ENCODE measurements at regions not wholly inside any gene's neighbourhood (a gene's known extent, or its start where the extent isn't known, plus 50 kb on each side); places are given as distances from the start of the nearest gene placed in this dataset.
"Not testable (repeated sequence)": the region's sequence is repeated elsewhere in the genome, so short reads cannot be mapped to it uniquely, and the experiment has no call there.

GRCh38 chr5:164518067-164518740, 1012.8 kb downstream of the MAT2B start:
- no peak for DNase-seq
- H3K9me3 Mint-ChIP-seq (ENCODE audit: insufficient read depth), result peaks cover 11% of the 10 kb centered on the region

GRCh38 chr5:164518741-164519080, 1013.3 kb downstream of the MAT2B start:
- no peak overlapping the region for H3K27ac Mint-ChIP-seq
- ChIA-PET POLR2A (no interaction called here), CTCF (no interaction called here)
- no peaks in the 10 kb centered on the region for H3K27me3 Mint-ChIP-seq (ENCODE audit: low read depth)
- no peaks in the 10 kb centered on the region for H3K4me1 Mint-ChIP-seq (ENCODE audit: low read depth)
- DNase-seq (no peak), ATAC-seq (no peak)
- peaks cover 11% of the 10 kb centered on the region for H3K9me3 Mint-ChIP-seq (ENCODE audit: insufficient read depth)
- H3K4me3 Mint-ChIP-seq, result no peak overlapping the region
- no peaks in the 10 kb centered on the region for H3K36me3 Mint-ChIP-seq (ENCODE audit: low read depth)

More at GRCh38 chr5:164518067-164518740, 1012.8 kb downstream of the MAT2B start:
- ChIA-PET CTCF (no interaction called here), POLR2A (no interaction called here)
- H3K4me1 Mint-ChIP-seq (ENCODE audit: low read depth), result no peaks in the 10 kb centered on the region
- H3K27ac Mint-ChIP-seq, result no peak overlapping the region
- no peaks in the 10 kb centered on the region for H3K36me3 Mint-ChIP-seq (ENCODE audit: low read depth)
- H3K27me3 Mint-ChIP-seq (ENCODE audit: low read depth), result no peaks in the 10 kb centered on the region
- no peak for ATAC-seq
- no peak overlapping the region for H3K4me3 Mint-ChIP-seq

- DNase-seq (no peak), ATAC-seq (no peak)
- ChIA-PET CTCF (no interaction called here), POLR2A (no interaction called here)
- H3K4me3 Mint-ChIP-seq, result no peak overlapping the region
- no peaks in the 10 kb centered on the region for H3K4me1 Mint-ChIP-seq (ENCODE audit: low read depth)
- H3K36me3 Mint-ChIP-seq (ENCODE audit: low read depth), result no peaks in the 10 kb centered on the region
- no peaks in the 10 kb centered on the region for H3K9me3 Mint-ChIP-seq (ENCODE audit: insufficient read depth)
- no peak overlapping the region for H3K27ac Mint-ChIP-seq
- no peaks in the 10 kb centered on the region for H3K27me3 Mint-ChIP-seq (ENCODE audit: low read depth)
These were observed 1026.9 kb downstream of the MAT2B start for GRCh38 chr5:164532235-164532900.

- ATAC-seq; H3K36me3 Mint-ChIP-seq (ENCODE audit: low read depth); CTCF ChIA-PET; POLR2A ChIA-PET; H3K4me1 Mint-ChIP-seq (ENCODE audit: low read depth); H3K27me3 Mint-ChIP-seq (ENCODE audit: low read depth); H3K9me3 Mint-ChIP-seq (ENCODE audit: insufficient read depth); DNase-seq; H3K4me3 Mint-ChIP-seq; H3K27ac Mint-ChIP-seq: not testable (repeated sequence)
These were observed 1028.0 kb downstream of the MAT2B start for GRCh38 chr5:164533426-164533825.

- Mint-ChIP-seq H3K27ac (no peak overlapping the region), H3K27me3 (ENCODE audit: low read depth) (no peaks in the 10 kb centered on the region), H3K36me3 (ENCODE audit: low read depth) (no peaks in the 10 kb centered on the region), H3K4me3 (no peak overlapping the region), H3K9me3 (ENCODE audit: insufficient read depth) (no peaks in the 10 kb centered on the region), H3K4me1 (ENCODE audit: low read depth) (no peaks in the 10 kb centered on the region)
- POLR2A ChIA-PET, result no interaction called here
- ATAC-seq (no peak), DNase-seq (no peak)
- CTCF ChIA-PET, result no interaction called here
These were observed 1034.8 kb downstream of the MAT2B start for GRCh38 chr5:164540174-164540573.

GRCh38 chr5:164545507-164545906, 1040.1 kb downstream of the MAT2B start:
- no peak overlapping the region for H3K27ac Mint-ChIP-seq
- POLR2A ChIA-PET, result no interaction called here
- H3K9me3 Mint-ChIP-seq (ENCODE audit: insufficient read depth), result no peaks in the 10 kb centered on the region

GRCh38 chr5:164553851-164554250, 1048.4 kb downstream of the MAT2B start:
- Mint-ChIP-seq H3K4me3 (no peak overlapping the region), H3K4me1 (ENCODE audit: low read depth) (no peaks in the 10 kb centered on the region), H3K27ac (no peak overlapping the region), H3K9me3 (ENCODE audit: insufficient read depth) (peaks cover 5% of the 10 kb centered on the region), H3K36me3 (ENCODE audit: low read depth) (no peaks in the 10 kb centered on the region), H3K27me3 (ENCODE audit: low read depth) (no peaks in the 10 kb centered on the region)
- CTCF ChIA-PET, result no interaction called here
- POLR2A ChIA-PET, result no interaction called here
- no peak for ATAC-seq
- DNase-seq, result no peak

More at GRCh38 chr5:164545507-164545906, 1040.1 kb downstream of the MAT2B start:
- H3K4me1 Mint-ChIP-seq (ENCODE audit: low read depth), result no peaks in the 10 kb centered on the region
- no peak for DNase-seq
- CTCF ChIA-PET, result no interaction called here
- no peaks in the 10 kb centered on the region for H3K27me3 Mint-ChIP-seq (ENCODE audit: low read depth)
- H3K4me3 Mint-ChIP-seq, result no peak overlapping the region
- ATAC-seq, result no peak
- H3K36me3 Mint-ChIP-seq (ENCODE audit: low read depth), result no peaks in the 10 kb centered on the region

- H3K27ac Mint-ChIP-seq, result no peak overlapping the region
- ATAC-seq (no peak), DNase-seq (no peak)
- H3K36me3 Mint-ChIP-seq (ENCODE audit: low read depth), result no peaks in the 10 kb centered on the region
- H3K4me3 Mint-ChIP-seq, result no peak overlapping the region
- no peaks in the 10 kb centered on the region for H3K27me3 Mint-ChIP-seq (ENCODE audit: low read depth)
- POLR2A ChIA-PET, result no interaction called here
- H3K9me3 Mint-ChIP-seq (ENCODE audit: insufficient read depth), result peaks cover 5% of the 10 kb centered on the region
- CTCF ChIA-PET, result no interaction called here
- H3K4me1 Mint-ChIP-seq (ENCODE audit: low read depth), result no peaks in the 10 kb centered on the region
These were observed 1050.4 kb downstream of the MAT2B start for GRCh38 chr5:164555809-164556208.

GRCh38 chr5:164560216-164560615, 1054.8 kb downstream of the MAT2B start:
- POLR2A ChIA-PET, result no interaction called here
- no peaks in the 10 kb centered on the region for H3K4me1 Mint-ChIP-seq (ENCODE audit: low read depth)
- H3K27me3 Mint-ChIP-seq (ENCODE audit: low read depth), result no peaks in the 10 kb centered on the region
- H3K4me3 Mint-ChIP-seq, result no peak overlapping the region
- H3K9me3 Mint-ChIP-seq (ENCODE audit: insufficient read depth), result no peaks in the 10 kb centered on the region
- DNase-seq (no peak), ATAC-seq (no peak)
- H3K36me3 Mint-ChIP-seq (ENCODE audit: low read depth), result no peaks in the 10 kb centered on the region
- H3K27ac Mint-ChIP-seq, result no peak overlapping the region
- CTCF ChIA-PET, result no interaction called here

GRCh38 chr5:164561933-164562872, 1056.8 kb downstream of the MAT2B start:
- CTCF ChIA-PET, result no interaction called here
- POLR2A ChIA-PET, result no interaction called here
- Mint-ChIP-seq H3K4me3 (no peak overlapping the region), H3K27me3 (ENCODE audit: low read depth) (no peaks in the 10 kb centered on the region), H3K27ac (no peak overlapping the region), H3K4me1 (ENCODE audit: low read depth) (no peaks in the 10 kb centered on the region), H3K36me3 (ENCODE audit: low read depth) (no peaks in the 10 kb centered on the region), H3K9me3 (ENCODE audit: insufficient read depth) (peaks cover 4% of the 10 kb centered on the region)
- no peak for ATAC-seq
- no peak for DNase-seq

GRCh38 chr5:164563370-164563769, 1058.0 kb downstream of the MAT2B start:
- no peak overlapping the region for H3K4me3 Mint-ChIP-seq
- DNase-seq (no peak), ATAC-seq (no peak)
- no peaks in the 10 kb centered on the region for H3K27me3 Mint-ChIP-seq (ENCODE audit: low read depth)
- H3K9me3 Mint-ChIP-seq (ENCODE audit: insufficient read depth), result peaks cover 4% of the 10 kb centered on the region
- H3K4me1 Mint-ChIP-seq (ENCODE audit: low read depth), result no peaks in the 10 kb centered on the region
- H3K27ac Mint-ChIP-seq, result no peak overlapping the region
- ChIA-PET CTCF (no interaction called here), POLR2A (no interaction called here)
- H3K36me3 Mint-ChIP-seq (ENCODE audit: low read depth), result no peaks in the 10 kb centered on the region

GRCh38 chr5:164573397-164573796, 1068.0 kb downstream of the MAT2B start:
- ChIA-PET CTCF (no interaction called here), POLR2A (no interaction called here)
- ATAC-seq (no peak), DNase-seq (no peak)
- no peaks in the 10 kb centered on the region for H3K4me1 Mint-ChIP-seq (ENCODE audit: low read depth)
- H3K9me3 Mint-ChIP-seq (ENCODE audit: insufficient read depth), result no peaks in the 10 kb centered on the region
- no peak overlapping the region for H3K27ac Mint-ChIP-seq
- H3K36me3 Mint-ChIP-seq (ENCODE audit: low read depth), result no peaks in the 10 kb centered on the region
- no peaks in the 10 kb centered on the region for H3K27me3 Mint-ChIP-seq (ENCODE audit: low read depth)
- H3K4me3 Mint-ChIP-seq, result no peak overlapping the region

All from activated CD8-positive, alpha-beta T cell treated with anti-CD3 and anti-CD28 coated beads, Interleukin-2, amount 10 ng/mL, durations not matched to agents 7 days and 5 days (primary cell).